Spleen (tissue), 7 donors: ENCODE measurements at regions not wholly inside any gene's neighbourhood (a gene's known extent, or its start where the extent isn't known, plus 50 kb on each side); places are given as distances from the start of the nearest gene placed in this dataset.

Experiments used
- CTCF ChIP-seq, 11 experiments: fragments of 200-600 bp in 7 of 11; fragments of 450-650 bp in 4 of 11; sonication (generic) in 4 of 11; IDR thresholded peaks in 8 of 11; conservative IDR thresholded peaks in 3 of 11; 1 replicate in 7 of 11; 2 replicates in 4 of 11; pipeline versions ENCODE4 v1.4.0 to v1.8.0; 2016 to 2021; ENCODE audit warnings: antibody characterized with exemption in 11 of 11, inconsistent platforms in 4 of 11, mild to moderate bottlenecking in 1 of 11
- POLR2A ChIP-seq, 3 donors: fragments of 450-650 bp; IDR thresholded peaks; one replicate each; pipeline ENCODE4 v1.5.1; 2017; ENCODE audit warnings: antibody characterized with exemption in 3 of 3, mild to moderate bottlenecking in 1 of 3
- POLR2AphosphoS5 ChIP-seq, 3 donors: sonication (generic); formaldehyde crosslinking; IDR thresholded peaks; one replicate each; pipeline ENCODE4 v1.5.1; 2017; ENCODE audit warnings: antibody characterized with exemption in 3 of 3
- donor health status: DM: no; HTN: no; CAD: no; lungs with moderate emphysema.
- donor health status: DM: no; HTN: no; CAD: no.
- donor health status: DM: no; HTN: no; CAD: no.

GRCh38 chr2:157061799-157062198 lies 195.7 kb upstream of the GALNT5 start:
- TF ChIP-seq CTCF (IDR thresholded peaks at IDR 0.05 in 8 of 11, conservative IDR thresholded peaks at IDR 0.05 in 3 of 11) (no peak), POLR2A (IDR thresholded peaks at IDR 0.05) (no peak), POLR2AphosphoS5 (IDR thresholded peaks at IDR 0.05) (no peak)
